ENCODE measurements at regions not wholly inside any gene's neighbourhood (a gene's known extent, or its start where the extent isn't known, plus 50 kb on each side); places are given as distances from the start of the nearest gene placed in this dataset.
A peak's percentile ranks its signal among the peaks of the same experiment; 100 is the strongest.
"Not testable (repeated sequence)": the region's sequence is repeated elsewhere in the genome, so short reads cannot be mapped to it uniquely, and the experiment has no call there.

GRCh38 chr3:88807491-88808105 lies 299.8 kb upstream of the EPHA3 start:
- DNase-seq (ENCODE audit: low spot score) = no peak

- DNase-seq (ENCODE audit: low spot score) = no peak
These were observed 297.4 kb upstream of the EPHA3 start for GRCh38 chr3:88809993-88810392.

DNA sequence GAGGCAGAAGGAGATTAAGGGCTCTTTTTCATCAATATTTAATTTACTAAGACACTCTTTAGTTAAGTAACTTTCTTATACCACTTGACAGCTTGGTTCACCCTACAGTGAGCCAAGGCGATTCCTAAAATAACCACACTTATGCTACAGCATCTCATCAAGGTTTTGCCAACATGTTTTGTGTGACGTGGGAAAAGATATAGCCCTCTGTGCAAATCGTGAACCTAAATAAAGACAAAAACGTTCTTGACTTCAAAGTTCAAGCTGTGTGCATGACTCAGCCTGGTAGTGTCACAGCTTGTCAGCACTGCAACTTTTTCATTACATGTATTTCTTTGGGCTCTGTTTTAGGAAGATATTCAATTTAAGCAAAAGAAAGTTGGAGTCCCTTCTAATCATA lies 297.0 kb upstream of the EPHA3 start:
- no peak for DNase-seq (ENCODE audit: low spot score)

- DNase-seq (ENCODE audit: low spot score) = no peak
These were observed 296.3 kb upstream of the EPHA3 start for GRCh38 chr3:88811096-88811495.

DNA sequence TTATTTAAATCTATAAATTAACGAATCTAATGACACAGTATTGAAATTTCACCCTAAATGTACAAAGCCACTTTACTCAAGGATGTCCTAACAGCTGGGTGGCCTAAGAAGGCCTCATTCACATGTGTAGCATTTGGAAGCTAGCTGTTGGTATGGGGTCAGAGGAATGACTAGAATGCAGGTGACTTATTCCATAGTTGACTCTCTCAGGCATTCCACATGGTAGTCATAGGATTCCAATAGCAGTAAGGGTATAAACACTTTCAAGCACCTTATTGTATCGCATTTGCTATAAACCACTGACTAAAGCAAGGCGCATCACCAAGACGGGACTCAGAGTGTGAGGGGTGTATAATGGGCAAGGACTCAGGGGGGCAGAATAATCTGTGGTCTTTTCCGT lies 294.8 kb upstream of the EPHA3 start:
- DNase-seq (ENCODE audit: low spot score) = no peak

- no peak for DNase-seq (ENCODE audit: low spot score)
These were observed 291.0 kb upstream of the EPHA3 start for GRCh38 chr3:88816445-88816844.

GRCh38 chr3:88824666-88825564 lies 282.5 kb upstream of the EPHA3 start:
- DNase-seq (ENCODE audit: low spot score) = no peak

DNA sequence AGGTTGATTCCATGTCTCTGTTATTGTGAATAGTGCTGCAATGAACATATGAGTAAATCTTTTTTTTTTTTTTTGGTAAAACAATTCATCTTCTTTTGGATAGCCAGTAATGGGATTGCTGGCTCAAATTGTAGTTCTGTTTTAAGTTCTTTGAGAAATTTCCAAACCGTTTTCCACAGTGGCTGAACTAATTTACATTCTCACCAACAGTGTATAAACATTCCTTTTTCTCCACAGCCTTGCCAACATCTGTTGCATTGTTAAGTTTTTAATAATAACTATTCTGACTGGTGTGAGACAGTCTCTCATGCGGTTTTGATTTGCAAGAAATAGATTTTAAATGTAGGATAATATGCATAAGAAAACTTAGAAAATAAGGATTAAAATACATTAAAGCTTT lies 279.0 kb upstream of the EPHA3 start:
- DNase-seq (ENCODE audit: low spot score) = no peak

- DNase-seq (ENCODE audit: low spot score) = no peak
These were observed 254.8 kb upstream of the EPHA3 start for GRCh38 chr3:88852606-88853005.

DNA sequence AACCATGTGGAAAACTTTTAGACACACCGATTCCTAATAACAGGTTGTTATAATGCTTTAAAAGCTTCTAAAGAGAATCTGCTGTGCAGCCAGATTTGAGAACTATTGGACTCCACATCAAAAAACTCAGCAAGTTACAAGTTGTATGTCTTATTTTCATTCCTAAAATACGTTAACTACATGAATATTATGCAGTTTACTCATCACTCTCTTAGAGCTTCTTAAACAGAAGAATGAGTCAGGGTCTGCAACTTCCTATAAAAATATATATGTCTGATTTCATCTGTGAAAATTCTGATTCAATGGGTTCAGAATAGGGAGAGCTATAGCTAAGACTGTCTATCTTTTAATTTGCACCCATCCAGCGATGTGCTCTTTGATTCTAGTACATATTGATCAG lies 244.2 kb upstream of the EPHA3 start:
- no peak for DNase-seq (ENCODE audit: low spot score)

DNA sequence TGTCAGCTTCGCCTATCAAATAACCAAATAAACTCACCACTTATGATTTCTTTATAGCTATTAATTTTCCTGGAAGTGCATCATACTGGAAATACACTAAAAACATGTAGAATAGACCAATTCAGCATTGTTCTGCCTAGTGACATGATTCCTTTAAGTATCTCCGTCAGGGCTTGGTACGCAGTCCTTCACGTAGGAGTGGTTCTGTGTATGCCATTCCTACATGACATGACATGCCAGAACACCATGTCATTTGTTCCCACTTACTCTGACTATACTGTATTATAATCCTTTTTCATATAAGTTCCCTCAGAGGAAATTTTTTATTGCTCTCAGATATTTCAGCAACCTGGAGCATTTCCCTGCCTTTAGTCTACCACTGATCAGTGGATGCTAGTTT lies 230.7 kb upstream of the EPHA3 start:
- no peak for DNase-seq (ENCODE audit: low spot score)

DNA sequence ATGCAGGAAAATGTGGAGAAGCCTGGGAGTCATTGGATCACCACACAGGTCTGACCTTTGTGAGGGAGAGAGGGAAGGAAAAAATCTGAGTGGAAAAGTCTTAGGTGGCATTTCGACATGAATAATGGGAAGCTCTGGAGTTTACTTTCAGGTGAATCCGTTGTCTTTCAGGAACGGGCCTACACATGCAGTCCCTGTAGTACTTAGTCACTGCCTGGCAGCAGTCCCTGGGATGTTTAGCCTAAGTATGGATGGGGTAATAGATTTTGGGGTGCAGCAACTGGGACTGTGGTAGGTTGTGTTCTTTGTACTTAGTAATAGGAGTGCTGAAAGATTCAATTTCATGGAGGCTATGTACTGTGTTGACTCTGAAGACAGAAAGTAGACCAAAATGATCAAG lies 227.5 kb upstream of the EPHA3 start:
- no peak for DNase-seq (ENCODE audit: low spot score)

- no peak for DNase-seq (ENCODE audit: low spot score)
These were observed 225.3 kb upstream of the EPHA3 start for GRCh38 chr3:88882121-88882520.

GRCh38 chr3:88886624-88887023 lies 220.8 kb upstream of the EPHA3 start:
- not testable (repeated sequence) for DNase-seq (ENCODE audit: low spot score)

DNA sequence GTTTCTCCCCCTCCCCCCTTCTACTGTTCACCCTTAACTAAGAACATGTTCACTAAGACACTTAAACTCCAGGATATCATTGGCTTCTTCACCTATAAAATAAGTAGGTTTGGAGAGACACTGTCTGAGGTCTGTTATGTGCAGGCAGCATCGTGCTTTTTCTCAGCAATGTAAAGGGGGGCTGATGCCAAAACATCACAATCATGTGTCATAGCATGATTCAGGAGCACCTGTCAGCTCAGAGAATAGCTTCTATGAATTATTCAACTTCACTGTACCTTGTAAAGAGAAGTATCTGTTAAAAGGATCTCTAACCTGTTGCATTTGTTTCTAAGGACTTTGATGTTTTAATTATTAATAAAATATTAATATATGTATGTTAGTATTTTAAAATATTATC lies 211.4 kb upstream of the EPHA3 start:
- no peak for DNase-seq (ENCODE audit: low spot score)

DNA sequence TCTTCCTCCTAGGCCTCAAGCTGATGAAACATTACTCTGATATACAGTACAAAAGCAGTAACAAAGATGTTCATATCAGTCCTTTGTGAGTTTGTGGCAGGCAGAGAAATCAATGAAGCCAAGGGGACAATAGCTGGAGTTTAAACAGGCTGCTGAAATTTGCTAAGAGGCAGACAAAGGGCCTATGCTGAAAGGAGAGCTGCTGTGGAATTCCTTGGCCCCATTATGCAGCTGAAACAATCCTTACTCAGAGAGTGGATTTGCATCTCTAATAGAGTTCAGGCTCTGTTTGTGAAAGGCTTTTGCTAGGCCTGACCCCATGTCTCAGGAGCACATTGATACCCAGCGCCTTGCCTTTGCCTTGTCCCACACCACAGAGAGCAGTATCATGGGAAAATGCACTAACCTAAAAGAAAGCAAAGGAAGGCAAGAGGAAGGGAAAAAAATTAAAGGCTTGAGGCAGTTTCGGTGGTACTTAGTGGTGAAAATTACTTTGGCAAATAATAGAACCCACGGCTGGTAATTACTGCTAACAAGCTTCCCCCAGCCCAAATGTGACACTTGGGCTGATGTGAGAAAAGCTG lies 195.0 kb upstream of the EPHA3 start:
- DNase-seq (ENCODE audit: low spot score) = no peak

- no peak for DNase-seq (ENCODE audit: low spot score)
These were observed 188.6 kb upstream of the EPHA3 start for GRCh38 chr3:88918841-88919240.

GRCh38 chr3:88921986-88922385 lies 185.4 kb upstream of the EPHA3 start:
- DNase-seq (ENCODE audit: low spot score) = no peak

- DNase-seq (ENCODE audit: low spot score) = no peak
These were observed 181.2 kb upstream of the EPHA3 start for GRCh38 chr3:88926221-88926620.

DNA sequence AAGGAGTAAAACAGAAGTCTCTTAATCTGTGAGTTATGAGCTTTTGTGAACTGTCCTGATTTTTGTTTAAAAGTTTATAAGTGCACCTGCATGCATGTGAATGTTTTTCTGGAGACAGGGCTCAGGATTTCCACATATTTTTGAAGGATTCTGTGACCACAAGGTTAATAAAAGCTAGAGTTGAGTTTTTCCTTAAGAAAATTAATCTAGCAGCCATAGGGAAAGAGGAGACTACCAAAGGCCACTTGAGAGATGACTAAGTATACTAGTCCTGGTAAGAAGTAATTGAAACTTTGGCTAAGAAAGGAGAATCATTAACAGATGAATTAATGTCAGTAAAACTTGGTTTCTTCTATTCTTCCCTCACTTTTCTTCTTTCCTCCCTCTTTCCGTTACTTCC lies 176.8 kb upstream of the EPHA3 start:
- no peak for DNase-seq (ENCODE audit: low spot score)

DNA sequence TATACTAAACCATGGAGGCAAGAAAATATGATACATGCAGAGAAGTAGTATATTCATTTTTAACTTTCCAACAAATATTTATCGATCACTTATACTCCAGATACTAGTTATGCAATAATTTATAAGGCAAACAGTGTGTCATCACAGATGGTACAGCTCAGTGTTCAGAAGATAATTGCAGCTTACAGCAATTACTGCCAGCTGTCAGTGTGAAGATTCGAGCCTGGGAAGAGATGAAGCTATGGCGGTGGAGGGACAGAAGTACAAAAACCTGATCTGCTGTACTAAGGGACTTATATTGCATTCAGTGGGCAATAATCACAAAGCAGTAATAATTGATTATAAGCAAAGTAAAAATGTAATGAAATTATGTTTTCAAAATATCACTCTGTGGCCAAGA lies 170.6 kb upstream of the EPHA3 start:
- DNase-seq (ENCODE audit: low spot score) = peak; percentile 63

GRCh38 chr3:88940296-88940695 lies 167.1 kb upstream of the EPHA3 start:
- no peak for DNase-seq (ENCODE audit: low spot score)

DNA sequence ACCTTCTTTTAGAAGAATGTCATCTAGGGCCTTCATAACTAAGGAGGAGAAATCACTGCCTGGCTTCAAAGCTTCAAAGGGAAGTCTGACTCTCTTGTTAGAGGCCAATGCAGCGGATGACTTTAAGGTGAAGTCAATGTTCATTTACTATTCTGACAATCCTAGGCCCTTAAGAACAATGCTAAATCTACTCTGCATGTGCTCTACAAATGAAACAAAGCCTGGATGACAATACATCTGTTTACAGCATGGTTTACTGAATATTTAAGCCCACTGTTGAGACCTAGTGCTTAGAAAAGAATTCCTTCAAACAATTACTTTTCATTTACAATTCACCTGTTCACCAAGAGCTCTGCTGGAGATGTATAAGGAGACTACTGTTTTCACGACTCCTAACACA lies 160.4 kb upstream of the EPHA3 start:
- DNase-seq (ENCODE audit: low spot score) = no peak

Measured in D341Med (cell line).